ENCODE measurements at regions not wholly inside any gene's neighbourhood (a gene's known extent, or its start where the extent isn't known, plus 50 kb on each side); places are given as distances from the start of the nearest gene placed in this dataset.

DNA sequence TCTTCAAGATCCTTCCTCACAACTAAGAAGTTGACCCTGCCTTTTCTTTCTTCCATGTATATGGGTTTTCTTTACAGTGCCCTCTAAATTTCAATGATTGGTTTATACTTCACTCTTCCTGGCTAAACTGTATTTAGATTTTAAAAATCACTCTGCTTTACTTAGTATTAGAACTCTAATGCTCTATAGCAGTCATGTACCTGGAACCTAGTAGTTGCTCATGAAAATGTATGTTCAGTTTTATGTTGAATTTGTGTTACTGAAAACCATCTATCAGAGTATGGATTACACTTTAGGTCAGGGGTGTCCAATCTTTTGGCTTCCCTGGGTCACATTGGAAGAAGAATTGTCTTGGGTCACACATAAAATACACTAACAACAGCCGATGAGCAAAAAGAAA, 1024.3 kb downstream of the NR2F1-AS1 start:
- H2AFZ ChIP-seq (ENCODE audit: low read length), result no peak overlapping the region
- TF ChIP-seq CTCF (IDR thresholded peaks at IDR 0.05; ENCODE audit: low read length) (no peak), EZH2 (IDR thresholded peaks at IDR 0.05; ENCODE audit: borderline replicate concordance, low read length) (no peak)
- H3K4me1 ChIP-seq (ENCODE audit: insufficient read depth, low read length, severe bottlenecking), result no peaks in the 10 kb centered on the region
- no peaks in the 10 kb centered on the region for H4K20me1 ChIP-seq (ENCODE audit: insufficient read depth, low read length)
- H3K9me3 ChIP-seq (ENCODE audit: low read length), result no peaks in the 10 kb centered on the region
- H3K9ac ChIP-seq (ENCODE audit: low read length), result no peak overlapping the region
- H3K4me2 ChIP-seq (ENCODE audit: low read length), result no peak overlapping the region
- no peaks in the 10 kb centered on the region for H3F3A ChIP-seq (ENCODE audit: insufficient read depth, low read length)
- no peak overlapping the region for H3K4me3 ChIP-seq (ENCODE audit: low read depth, low read length, poor library complexity, severe bottlenecking)
- H3K36me3 ChIP-seq (ENCODE audit: insufficient read depth, low read length), result no peaks in the 10 kb centered on the region
- H3K9me2 ChIP-seq (ENCODE audit: low read depth, low read length), result no peaks in the 10 kb centered on the region
- H3K27me3 ChIP-seq (ENCODE audit: insufficient read depth, low read length), result no peaks in the 10 kb centered on the region
- H3K79me2 ChIP-seq (ENCODE audit: insufficient read depth, low read length), result no peaks in the 10 kb centered on the region
- no peak overlapping the region for H3K27ac ChIP-seq (ENCODE audit: low read depth, low read length, poor library complexity, severe bottlenecking)

DNA sequence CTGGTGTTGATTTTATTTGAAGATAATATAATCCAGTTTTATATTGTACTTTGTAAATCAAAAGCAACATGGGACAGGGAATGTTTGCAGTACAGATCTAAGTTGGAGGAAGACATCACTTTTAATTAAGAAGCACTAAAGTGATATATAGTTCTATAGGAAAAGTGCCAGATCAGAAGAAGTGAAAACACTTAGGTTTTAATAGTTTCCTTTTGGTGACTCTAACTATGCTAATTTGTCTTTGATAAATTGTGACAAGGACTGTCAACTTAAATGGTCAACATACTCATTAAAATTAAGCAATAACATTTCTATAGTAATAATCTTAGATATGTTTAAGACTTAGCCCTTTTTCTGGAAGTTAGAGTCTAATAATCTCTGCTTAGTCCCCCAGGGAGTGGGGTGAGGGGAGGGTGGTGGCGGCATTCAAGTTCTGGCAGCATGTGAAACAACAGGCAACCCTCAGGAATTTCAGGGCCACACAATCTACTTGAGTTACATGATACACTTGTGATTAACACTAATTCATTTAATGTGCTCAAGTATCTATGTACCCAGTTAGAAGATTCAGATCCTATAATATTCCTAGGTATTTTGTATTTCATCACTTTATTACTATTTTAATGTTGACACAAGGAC, 1026.5 kb downstream of the NR2F1-AS1 start:
- Histone ChIP-seq H3K79me2 (ENCODE audit: insufficient read depth, low read length) (no peaks in the 10 kb centered on the region), H3K4me3 (ENCODE audit: low read depth, low read length, poor library complexity, severe bottlenecking) (no peak overlapping the region), H3K27ac (ENCODE audit: low read depth, low read length, poor library complexity, severe bottlenecking) (no peak overlapping the region), H3F3A (ENCODE audit: insufficient read depth, low read length) (no peaks in the 10 kb centered on the region), H3K4me2 (ENCODE audit: low read length) (no peak overlapping the region), H2AFZ (ENCODE audit: low read length) (no peak overlapping the region), H3K36me3 (ENCODE audit: insufficient read depth, low read length) (no peaks in the 10 kb centered on the region), H3K9ac (ENCODE audit: low read length) (no peak overlapping the region), H3K27me3 (ENCODE audit: insufficient read depth, low read length) (no peaks in the 10 kb centered on the region), H3K4me1 (ENCODE audit: insufficient read depth, low read length, severe bottlenecking) (no peaks in the 10 kb centered on the region), H3K9me2 (ENCODE audit: low read depth, low read length) (no peaks in the 10 kb centered on the region), H3K9me3 (ENCODE audit: low read length) (no peaks in the 10 kb centered on the region), H4K20me1 (ENCODE audit: insufficient read depth, low read length) (no peaks in the 10 kb centered on the region)
- TF ChIP-seq EZH2 (IDR thresholded peaks at IDR 0.05; ENCODE audit: borderline replicate concordance, low read length) (no peak), CTCF (IDR thresholded peaks at IDR 0.05; ENCODE audit: low read length) (no peak)

GRCh38 chr5:92553326-92553725, 1027.7 kb downstream of the NR2F1-AS1 start:
- no peak overlapping the region for H3K27ac ChIP-seq (ENCODE audit: low read depth, low read length, poor library complexity, severe bottlenecking)
- no peak overlapping the region for H3K4me2 ChIP-seq (ENCODE audit: low read length)
- no peak overlapping the region for H2AFZ ChIP-seq (ENCODE audit: low read length)
- H4K20me1 ChIP-seq (ENCODE audit: insufficient read depth, low read length), result no peaks in the 10 kb centered on the region
- no peaks in the 10 kb centered on the region for H3K27me3 ChIP-seq (ENCODE audit: insufficient read depth, low read length)
- no peaks in the 10 kb centered on the region for H3K79me2 ChIP-seq (ENCODE audit: insufficient read depth, low read length)
- H3K4me3 ChIP-seq (ENCODE audit: low read depth, low read length, poor library complexity, severe bottlenecking), result no peak overlapping the region
- no peaks in the 10 kb centered on the region for H3K4me1 ChIP-seq (ENCODE audit: insufficient read depth, low read length, severe bottlenecking)
- no peak overlapping the region for H3K9ac ChIP-seq (ENCODE audit: low read length)
- H3F3A ChIP-seq (ENCODE audit: insufficient read depth, low read length), result no peaks in the 10 kb centered on the region
- H3K9me3 ChIP-seq (ENCODE audit: low read length), result no peaks in the 10 kb centered on the region
- no peaks in the 10 kb centered on the region for H3K9me2 ChIP-seq (ENCODE audit: low read depth, low read length)
- TF ChIP-seq EZH2 (IDR thresholded peaks at IDR 0.05; ENCODE audit: borderline replicate concordance, low read length) (no peak), CTCF (IDR thresholded peaks at IDR 0.05; ENCODE audit: low read length) (no peak)
- no peaks in the 10 kb centered on the region for H3K36me3 ChIP-seq (ENCODE audit: insufficient read depth, low read length)

Data from OCI-LY1 (cell line).